WTC11 (cell line): ENCODE measurements at regions not wholly inside any gene's neighbourhood (a gene's known extent, or its start where the extent isn't known, plus 50 kb on each side); places are given as distances from the start of the nearest gene placed in this dataset.

Experiments
- ATF6 ChIP-seq: sonication (generic); formaldehyde crosslinking; IDR thresholded peaks from 2 replicates; pipeline ENCODE4 v1.8.1; 2023; ENCODE audit warnings: mild to moderate bottlenecking, missing genetic modification reagents
- CTCF ChIP-seq: fragments of 200-600 bp; IDR thresholded peaks from 2 replicates; pipeline ENCODE4 v1.8.0; 2022; ENCODE audit warnings: antibody characterized with exemption
- JUN ChIP-seq: sonication (generic); formaldehyde crosslinking; IDR thresholded peaks from 2 replicates; pipeline ENCODE4 v1.8.0; 2023; ENCODE audit warnings: mild to moderate bottlenecking, missing genetic modification reagents
- NFYB ChIP-seq: sonication (generic); formaldehyde crosslinking; conservative IDR thresholded peaks from 2 replicates; pipeline ENCODE4 v1.8.0; 2022; ENCODE audit warnings: low read depth, missing genetic modification reagents
- NR2C2 ChIP-seq: sonication (generic); formaldehyde crosslinking; IDR thresholded peaks from 2 replicates; pipeline ENCODE4 v1.8.0; 2022; ENCODE audit warnings: mild to moderate bottlenecking, missing genetic modification reagents
- NR3C1 ChIP-seq: sonication (generic); formaldehyde crosslinking; conservative IDR thresholded peaks from 2 replicates; pipeline ENCODE4 v1.8.1; 2023; ENCODE audit warnings: low read depth, mild to moderate bottlenecking, missing genetic modification reagents
- SP1 ChIP-seq: sonication (generic); formaldehyde crosslinking; conservative IDR thresholded peaks from 2 replicates; pipeline ENCODE4 v1.8.1; 2022; ENCODE audit warnings: missing genetic modification reagents
- USF1 ChIP-seq: sonication (generic); formaldehyde crosslinking; IDR thresholded peaks from 2 replicates; pipeline ENCODE4 v1.8.0; 2022; ENCODE audit warnings: mild to moderate bottlenecking, missing genetic modification reagents
- ZNF138 ChIP-seq: sonication (generic); formaldehyde crosslinking; conservative IDR thresholded peaks from 2 replicates; pipeline ENCODE4 v1.8.1; 2022; ENCODE audit warnings: mild to moderate bottlenecking, moderate library complexity, missing genetic modification reagents
- ZNF232 ChIP-seq: sonication (generic); formaldehyde crosslinking; IDR thresholded peaks from 2 replicates; pipeline ENCODE4 v1.8.0; 2022; ENCODE audit warnings: mild to moderate bottlenecking, missing genetic modification reagents
- ZNF512 ChIP-seq: sonication (generic); formaldehyde crosslinking; IDR thresholded peaks from 2 replicates; pipeline ENCODE4 v1.8.1; 2022; ENCODE audit warnings: missing genetic modification reagents, borderline replicate concordance

DNA sequence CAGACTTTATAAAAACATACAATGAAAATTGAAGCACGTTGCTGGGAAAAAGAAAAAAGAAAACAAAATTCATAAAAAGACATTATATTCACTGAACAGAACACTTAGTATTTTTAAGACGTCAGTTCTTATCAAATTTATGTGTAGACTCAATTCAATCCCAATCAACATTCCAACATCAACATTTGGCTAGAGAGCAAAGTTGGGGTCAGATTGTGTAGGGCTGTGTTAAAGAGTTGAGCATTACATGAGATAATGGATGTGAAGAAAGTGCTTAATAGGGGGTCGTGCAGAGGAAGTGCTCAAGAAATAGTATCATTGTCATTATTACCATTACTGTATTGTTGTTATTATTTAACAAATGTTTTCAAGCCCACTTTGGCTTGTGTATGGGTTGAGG, 154.1 kb upstream of the TNP1 start:
- no peak for TF ChIP-seq NFYB (CRISPR knock-in tag)
- no peak for TF ChIP-seq USF1
- no peak for TF ChIP-seq ATF6
- TF ChIP-seq ZNF138 (CRISPR knock-in tag): no peak
- TF ChIP-seq CTCF: no peak
- TF ChIP-seq NR3C1: no peak
- no peak for TF ChIP-seq NR2C2 (CRISPR knock-in tag)
- no peak for TF ChIP-seq ZNF232 (CRISPR knock-in tag)
- TF ChIP-seq SP1: no peak
- no peak for TF ChIP-seq JUN
- no peak for TF ChIP-seq ZNF512 (CRISPR knock-in tag)
